ENCODE measurements at regions not wholly inside any gene's neighbourhood (a gene's known extent, or its start where the extent isn't known, plus 50 kb on each side); places are given as distances from the start of the nearest gene placed in this dataset.

DNA sequence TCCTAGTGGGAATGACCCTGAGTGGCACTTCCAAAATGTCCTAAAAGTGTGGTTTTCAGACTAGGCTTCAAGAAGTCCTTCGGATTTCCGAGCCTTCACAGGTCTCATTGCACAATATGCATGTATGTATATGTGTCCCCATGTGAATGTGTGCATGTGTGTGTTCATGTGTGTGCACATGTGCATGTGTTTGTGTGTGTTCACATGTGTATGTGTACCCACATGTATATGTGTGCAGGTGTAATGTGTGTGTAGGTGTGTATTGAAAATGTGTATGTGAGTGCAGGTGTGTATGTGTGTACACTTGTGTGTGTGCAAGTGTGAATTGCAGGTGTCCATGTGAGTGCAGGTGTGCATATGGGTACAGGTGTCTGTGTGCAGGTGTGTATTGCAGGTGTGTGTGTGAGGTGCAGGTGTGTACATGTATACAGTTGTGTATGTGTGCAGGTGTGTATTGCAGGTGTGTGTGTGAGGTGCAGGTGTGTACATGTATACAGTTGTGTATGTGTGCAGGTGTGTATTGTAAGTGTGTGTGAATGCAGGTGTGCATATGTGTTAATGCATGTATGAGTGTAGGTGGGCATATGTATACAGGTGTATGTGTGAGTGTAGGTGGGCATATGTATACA, 124.4 kb upstream of the EPB41L3 start:
- Histone ChIP-seq H3K27me3 (ENCODE audit: control insufficient read depth in 2 of 2, insufficient read depth in 1 of 2, low read length in 1 of 2) (no peaks in the 10 kb centered on the region), H3K9me3 (ENCODE audit: control insufficient read depth in 2 of 2, insufficient read depth in 1 of 2, low read length in 1 of 2) (no peaks in the 10 kb centered on the region), H3K4me1 (ENCODE audit: control insufficient read depth in 2 of 2, insufficient read depth in 2 of 2, low read length in 2 of 2) (no peaks in the 10 kb centered on the region), H3K36me3 (ENCODE audit: control insufficient read depth in 2 of 2, insufficient read depth in 2 of 2, low read length in 1 of 2) (no peaks in the 10 kb centered on the region), H3K27ac (ENCODE audit: low read depth in 1 of 2, low read length in 1 of 2) (no peak overlapping the region), H3K4me3 (ENCODE audit: low read length in 2 of 2) (no peak overlapping the region)
- no peak for DNase-seq (ENCODE audit: low read depth in 6 of 9, low spot score in 9 of 9)
- 72% methylated on average over 2 of the region's 2 CpGs for WGBS

DNA sequence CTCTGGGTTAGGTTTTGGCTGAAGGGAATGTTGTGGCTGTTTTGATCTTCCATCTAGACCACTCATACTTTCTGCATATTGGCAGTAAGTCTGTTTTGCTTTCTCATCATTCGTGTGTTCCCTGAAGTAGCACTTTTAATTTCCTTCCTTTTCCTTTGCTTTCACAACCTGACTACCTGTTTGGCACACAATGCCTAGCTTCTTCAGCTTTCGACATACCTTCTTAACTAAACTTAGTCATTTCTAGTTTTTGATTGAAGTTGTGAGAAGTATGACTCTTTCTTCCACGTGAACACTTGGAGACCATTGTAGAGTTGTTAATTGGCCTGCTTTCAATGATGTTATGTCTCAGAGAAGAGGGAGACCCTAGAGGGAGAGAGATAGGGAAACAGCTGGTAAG, 123.6 kb upstream of the EPB41L3 start:
- H3K9me3 ChIP-seq (ENCODE audit: control insufficient read depth in 2 of 2, insufficient read depth in 1 of 2, low read length in 1 of 2), result no peaks in the 10 kb centered on the region
- no peak overlapping the region for H3K27ac ChIP-seq (ENCODE audit: low read depth in 1 of 2, low read length in 1 of 2)
- 79% methylated on average over 3 of the region's 3 CpGs for WGBS
- no peaks in the 10 kb centered on the region for H3K27me3 ChIP-seq (ENCODE audit: control insufficient read depth in 2 of 2, insufficient read depth in 1 of 2, low read length in 1 of 2)
- no peak overlapping the region for H3K4me3 ChIP-seq (ENCODE audit: low read length in 2 of 2)
- H3K4me1 ChIP-seq (ENCODE audit: control insufficient read depth in 2 of 2, insufficient read depth in 2 of 2, low read length in 2 of 2), result no peaks in the 10 kb centered on the region
- no peaks in the 10 kb centered on the region for H3K36me3 ChIP-seq (ENCODE audit: control insufficient read depth in 2 of 2, insufficient read depth in 2 of 2, low read length in 1 of 2)
- no peak for DNase-seq (ENCODE audit: low read depth in 6 of 9, low spot score in 9 of 9)

DNA sequence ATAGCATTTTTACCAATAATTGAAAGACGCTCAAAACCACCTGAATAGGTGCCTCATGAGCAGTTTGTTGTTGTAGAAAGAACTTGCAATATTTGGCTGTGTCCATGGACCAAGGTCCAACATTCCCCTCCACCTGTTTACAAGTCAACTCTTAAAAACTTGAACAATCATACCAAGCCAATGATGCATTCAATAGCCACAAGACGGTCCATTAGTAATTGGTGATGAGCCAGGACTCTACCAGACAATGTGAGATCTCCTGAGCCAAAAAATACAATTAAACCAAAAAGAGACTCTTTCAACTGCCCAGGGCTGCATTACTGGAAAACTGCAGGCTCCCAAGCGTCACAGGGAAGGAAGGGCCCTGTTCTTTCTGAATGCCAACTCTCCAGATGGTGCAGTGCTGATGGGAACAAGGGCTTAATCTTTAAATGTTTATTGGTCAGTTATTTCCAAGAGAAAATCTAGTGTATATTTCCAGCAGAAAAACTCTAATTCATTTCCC, 118.8 kb upstream of the EPB41L3 start:
- 87% methylated on average over 3 of the region's 3 CpGs for WGBS

DNA sequence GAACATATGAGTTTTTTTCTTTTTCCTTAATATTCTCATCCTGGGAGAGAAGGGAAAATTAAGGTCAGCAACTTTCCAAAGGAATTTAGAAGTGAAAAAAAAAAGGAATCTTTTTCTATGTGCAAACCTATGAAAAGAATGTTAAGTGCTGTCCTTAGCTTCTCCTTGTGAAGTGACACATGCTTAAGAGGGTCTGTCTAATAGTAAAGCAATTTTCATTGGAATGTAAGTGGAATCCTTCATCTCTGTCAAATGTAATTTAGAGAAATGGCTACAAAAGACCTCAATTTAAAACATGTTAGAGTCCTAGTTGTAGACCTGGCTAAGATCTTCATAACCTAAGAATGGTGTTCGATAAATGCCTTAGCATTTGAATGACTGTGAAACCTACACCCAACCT, 117.4 kb upstream of the EPB41L3 start:
- no peaks in the 10 kb centered on the region for H3K36me3 ChIP-seq (ENCODE audit: control insufficient read depth in 2 of 2, insufficient read depth in 2 of 2, low read length in 1 of 2)
- H3K9me3 ChIP-seq (ENCODE audit: control insufficient read depth in 2 of 2, insufficient read depth in 1 of 2, low read length in 1 of 2), result no peaks in the 10 kb centered on the region
- 95% methylated on average over 1 of the region's 1 CpG for WGBS
- no peaks in the 10 kb centered on the region for H3K27me3 ChIP-seq (ENCODE audit: control insufficient read depth in 2 of 2, insufficient read depth in 1 of 2, low read length in 1 of 2)
- H3K27ac ChIP-seq (ENCODE audit: low read depth in 1 of 2, low read length in 1 of 2), result no peak overlapping the region
- no peak overlapping the region for H3K4me3 ChIP-seq (ENCODE audit: low read length in 2 of 2)
- no peak for DNase-seq (ENCODE audit: low read depth in 6 of 9, low spot score in 9 of 9)
- no peaks in the 10 kb centered on the region for H3K4me1 ChIP-seq (ENCODE audit: control insufficient read depth in 2 of 2, insufficient read depth in 2 of 2, low read length in 2 of 2)

More for the DNA sequence above, 118.8 kb upstream of the EPB41L3 start:
- no peak overlapping the region for H3K4me3 ChIP-seq (ENCODE audit: low read length in 2 of 2)
- no peaks in the 10 kb centered on the region for H3K27me3 ChIP-seq (ENCODE audit: control insufficient read depth in 2 of 2, insufficient read depth in 1 of 2, low read length in 1 of 2)
- H3K4me1 ChIP-seq (ENCODE audit: control insufficient read depth in 2 of 2, insufficient read depth in 2 of 2, low read length in 2 of 2), result no peaks in the 10 kb centered on the region
- no peak overlapping the region for H3K27ac ChIP-seq (ENCODE audit: low read depth in 1 of 2, low read length in 1 of 2)
- no peaks in the 10 kb centered on the region for H3K9me3 ChIP-seq (ENCODE audit: control insufficient read depth in 2 of 2, insufficient read depth in 1 of 2, low read length in 1 of 2)
- no peaks in the 10 kb centered on the region for H3K36me3 ChIP-seq (ENCODE audit: control insufficient read depth in 2 of 2, insufficient read depth in 2 of 2, low read length in 1 of 2)
- DNase-seq (ENCODE audit: low read depth in 6 of 9, low spot score in 9 of 9), result no peak

DNA sequence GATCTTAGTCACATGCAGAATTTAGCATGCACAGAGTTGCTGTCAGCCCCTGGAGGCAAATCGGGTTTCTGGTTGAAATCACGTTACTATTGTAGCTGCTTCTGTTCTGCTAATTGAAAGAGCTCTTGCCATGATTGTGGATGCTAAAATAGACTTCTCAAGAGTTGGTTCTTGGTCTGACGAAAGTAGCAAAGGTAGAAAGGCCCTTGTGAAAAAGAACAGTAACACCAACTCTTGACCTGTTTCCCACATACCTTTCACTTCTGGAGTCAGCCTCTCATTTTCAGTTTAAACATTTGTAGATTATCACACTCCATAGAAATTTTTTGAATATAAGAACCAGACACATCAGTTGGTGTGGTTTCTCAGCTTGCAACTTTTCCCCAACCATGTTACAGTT, 110.0 kb upstream of the EPB41L3 start:
- Histone ChIP-seq H3K27me3 (ENCODE audit: control insufficient read depth in 2 of 2, insufficient read depth in 1 of 2, low read length in 1 of 2) (no peaks in the 10 kb centered on the region), H3K4me1 (ENCODE audit: control insufficient read depth in 2 of 2, insufficient read depth in 2 of 2, low read length in 2 of 2) (no peaks in the 10 kb centered on the region), H3K4me3 (ENCODE audit: low read length in 2 of 2) (no peak overlapping the region), H3K27ac (ENCODE audit: low read depth in 1 of 2, low read length in 1 of 2) (no peak overlapping the region), H3K36me3 (ENCODE audit: control insufficient read depth in 2 of 2, insufficient read depth in 2 of 2, low read length in 1 of 2) (no peaks in the 10 kb centered on the region), H3K9me3 (ENCODE audit: control insufficient read depth in 2 of 2, insufficient read depth in 1 of 2, low read length in 1 of 2) (no peaks in the 10 kb centered on the region)
- DNase-seq (ENCODE audit: low read depth in 6 of 9, low spot score in 9 of 9), result no peak
- WGBS, result 91% methylated on average over 3 of the region's 3 CpGs

DNA sequence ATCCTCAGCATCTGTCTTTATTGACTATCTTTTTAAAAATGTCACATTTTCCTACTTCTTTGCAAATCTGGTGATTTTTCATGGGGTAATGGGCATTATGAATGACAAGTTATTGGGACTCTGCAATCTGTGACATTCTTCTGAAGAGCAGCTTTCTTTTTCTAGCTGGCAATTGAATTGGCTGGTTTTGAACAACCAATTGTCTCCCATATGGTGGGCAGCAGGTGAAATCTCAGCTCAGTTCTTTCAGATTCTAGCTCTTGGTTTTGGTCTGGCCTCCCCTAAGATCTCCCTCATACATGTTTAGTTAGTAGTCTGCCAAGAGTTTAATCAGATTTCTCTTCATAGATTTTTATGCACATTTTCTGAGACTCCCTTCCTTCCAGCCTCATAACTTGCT, 107.9 kb upstream of the EPB41L3 start:
- H3K4me1 ChIP-seq (ENCODE audit: control insufficient read depth in 2 of 2, insufficient read depth in 2 of 2, low read length in 2 of 2), result no peaks in the 10 kb centered on the region
- DNase-seq (ENCODE audit: low read depth in 6 of 9, low spot score in 9 of 9), result no peak
- no peaks in the 10 kb centered on the region for H3K9me3 ChIP-seq (ENCODE audit: control insufficient read depth in 2 of 2, insufficient read depth in 1 of 2, low read length in 1 of 2)
- H3K36me3 ChIP-seq (ENCODE audit: control insufficient read depth in 2 of 2, insufficient read depth in 2 of 2, low read length in 1 of 2), result no peaks in the 10 kb centered on the region
- H3K27ac ChIP-seq (ENCODE audit: low read depth in 1 of 2, low read length in 1 of 2), result no peak overlapping the region
- H3K27me3 ChIP-seq (ENCODE audit: control insufficient read depth in 2 of 2, insufficient read depth in 1 of 2, low read length in 1 of 2), result no peaks in the 10 kb centered on the region
- no peak overlapping the region for H3K4me3 ChIP-seq (ENCODE audit: low read length in 2 of 2)

DNA sequence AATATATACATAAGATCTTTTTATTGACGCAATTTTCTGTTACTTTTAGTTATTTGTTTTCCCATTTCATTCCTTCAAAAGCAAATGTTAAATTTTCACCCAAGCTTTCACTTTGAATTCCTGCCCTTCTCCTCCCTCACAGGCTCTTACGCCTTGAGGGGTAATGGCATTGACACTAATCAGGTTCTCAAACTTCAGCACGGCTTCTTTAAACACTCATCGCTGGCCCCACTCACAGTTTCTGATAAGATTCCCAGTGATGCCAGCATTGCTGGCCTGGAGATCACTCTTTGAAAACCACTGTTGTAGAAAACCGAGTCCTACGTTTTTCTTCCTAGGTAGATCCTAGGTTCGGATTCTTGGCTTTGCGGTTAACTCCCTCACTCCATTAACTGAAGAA, 105.6 kb upstream of the EPB41L3 start:
- Histone ChIP-seq H3K4me3 (ENCODE audit: low read length in 2 of 2) (no peak overlapping the region), H3K27ac (ENCODE audit: low read depth in 1 of 2, low read length in 1 of 2) (no peak overlapping the region), H3K9me3 (ENCODE audit: control insufficient read depth in 2 of 2, insufficient read depth in 1 of 2, low read length in 1 of 2) (no peaks in the 10 kb centered on the region), H3K36me3 (ENCODE audit: control insufficient read depth in 2 of 2, insufficient read depth in 2 of 2, low read length in 1 of 2) (no peaks in the 10 kb centered on the region), H3K27me3 (ENCODE audit: control insufficient read depth in 2 of 2, insufficient read depth in 1 of 2, low read length in 1 of 2) (no peaks in the 10 kb centered on the region), H3K4me1 (ENCODE audit: control insufficient read depth in 2 of 2, insufficient read depth in 2 of 2, low read length in 2 of 2) (no peaks in the 10 kb centered on the region)
- WGBS, result 96% methylated on average over 8 of the region's 8 CpGs
- DNase-seq (ENCODE audit: low read depth in 6 of 9, low spot score in 9 of 9), result no peak

DNA sequence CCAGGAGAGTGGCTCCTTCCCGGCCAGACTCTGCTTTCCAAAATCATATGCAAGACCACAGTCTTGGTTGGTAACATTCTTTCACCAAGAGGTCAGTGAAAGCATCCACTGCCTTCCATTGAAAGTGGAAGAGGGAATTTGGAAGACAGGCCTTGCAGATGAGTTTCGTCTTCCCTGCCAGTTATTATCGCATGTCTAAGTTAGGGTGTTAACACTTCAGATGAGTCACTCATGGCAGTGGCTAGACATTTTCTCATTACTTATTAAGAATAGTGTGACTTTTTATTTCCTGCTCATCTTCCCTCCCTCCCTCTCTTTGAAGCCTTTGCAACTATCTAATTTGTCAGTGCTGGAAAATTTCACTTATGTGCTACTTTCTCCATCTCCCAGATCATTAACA, 102.9 kb upstream of the EPB41L3 start:
- no peaks in the 10 kb centered on the region for H3K36me3 ChIP-seq (ENCODE audit: control insufficient read depth in 2 of 2, insufficient read depth in 2 of 2, low read length in 1 of 2)
- H3K27ac ChIP-seq (ENCODE audit: low read depth in 1 of 2, low read length in 1 of 2), result no peak overlapping the region
- H3K4me3 ChIP-seq (ENCODE audit: low read length in 2 of 2), result no peak overlapping the region
- WGBS, result 89% methylated on average over 3 of the region's 3 CpGs
- H3K4me1 ChIP-seq (ENCODE audit: control insufficient read depth in 2 of 2, insufficient read depth in 2 of 2, low read length in 2 of 2), result no peaks in the 10 kb centered on the region
- H3K27me3 ChIP-seq (ENCODE audit: control insufficient read depth in 2 of 2, insufficient read depth in 1 of 2, low read length in 1 of 2), result no peaks in the 10 kb centered on the region
- no peaks in the 10 kb centered on the region for H3K9me3 ChIP-seq (ENCODE audit: control insufficient read depth in 2 of 2, insufficient read depth in 1 of 2, low read length in 1 of 2)
- DNase-seq (ENCODE audit: low read depth in 6 of 9, low spot score in 9 of 9), result no peak

DNA sequence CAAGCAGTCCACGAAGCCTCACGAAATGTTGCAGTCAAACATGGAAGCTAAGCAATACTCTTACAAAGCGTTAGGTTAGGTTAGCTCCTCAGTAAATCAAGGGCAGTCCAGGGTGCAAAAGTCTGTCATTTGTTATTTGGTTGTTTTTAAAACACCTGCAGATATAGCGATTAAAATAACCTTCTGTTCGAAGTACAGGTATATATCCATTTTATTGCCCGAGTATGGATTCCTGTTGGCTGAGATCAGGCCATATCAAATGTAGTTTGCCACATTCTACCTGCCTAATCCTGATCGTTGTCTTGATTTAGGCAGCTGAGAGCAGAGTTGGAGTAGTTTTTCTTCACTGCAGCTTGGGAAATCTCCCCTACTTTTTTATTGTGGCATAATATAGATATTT, 99.5 kb upstream of the EPB41L3 start:
- DNase-seq (ENCODE audit: low read depth in 6 of 9, low spot score in 9 of 9), result no peak
- peaks cover 0 to 2% of the 10 kb centered on the region in 2 donors for H3K27me3 ChIP-seq (ENCODE audit: control insufficient read depth in 2 of 2, insufficient read depth in 1 of 2, low read length in 1 of 2)
- H3K4me1 ChIP-seq (ENCODE audit: control insufficient read depth in 2 of 2, insufficient read depth in 2 of 2, low read length in 2 of 2), result no peaks in the 10 kb centered on the region
- H3K36me3 ChIP-seq (ENCODE audit: control insufficient read depth in 2 of 2, insufficient read depth in 2 of 2, low read length in 1 of 2), result no peaks in the 10 kb centered on the region
- 94% methylated on average over 7 of the region's 7 CpGs for WGBS
- H3K27ac ChIP-seq (ENCODE audit: low read depth in 1 of 2, low read length in 1 of 2), result no peak overlapping the region
- no peak overlapping the region for H3K4me3 ChIP-seq (ENCODE audit: low read length in 2 of 2)
- H3K9me3 ChIP-seq (ENCODE audit: control insufficient read depth in 2 of 2, insufficient read depth in 1 of 2, low read length in 1 of 2), result no peaks in the 10 kb centered on the region

DNA sequence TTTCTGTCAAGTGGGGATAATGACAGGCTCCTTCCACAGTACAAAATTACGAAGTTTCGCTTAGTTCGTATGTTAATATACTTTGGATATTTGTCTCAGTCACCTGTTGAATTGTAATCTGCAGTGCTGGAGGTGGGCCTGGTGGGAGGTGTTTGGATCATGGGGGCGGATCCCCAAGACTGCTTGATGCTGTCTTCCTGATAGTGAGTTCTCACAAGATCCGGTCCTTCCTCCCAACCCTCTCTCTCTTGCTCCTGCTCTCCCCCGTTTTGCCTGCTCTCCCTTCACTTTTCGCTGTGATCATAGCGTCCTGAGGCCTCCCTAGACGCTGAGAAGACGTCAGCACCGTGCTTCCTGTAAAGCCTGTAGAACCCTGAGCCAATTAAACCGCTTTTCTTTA, 97.1 kb upstream of the EPB41L3 start:
- no peaks in the 10 kb centered on the region for H3K4me1 ChIP-seq (ENCODE audit: control insufficient read depth in 2 of 2, insufficient read depth in 2 of 2, low read length in 2 of 2)
- H3K9me3 ChIP-seq (ENCODE audit: control insufficient read depth in 2 of 2, insufficient read depth in 1 of 2, low read length in 1 of 2), result no peaks in the 10 kb centered on the region
- DNase-seq (ENCODE audit: low read depth in 6 of 9, low spot score in 9 of 9), result no peak
- H3K4me3 ChIP-seq (ENCODE audit: low read length in 2 of 2), result no peak overlapping the region
- H3K36me3 ChIP-seq (ENCODE audit: control insufficient read depth in 2 of 2, insufficient read depth in 2 of 2, low read length in 1 of 2), result no peaks in the 10 kb centered on the region
- peaks cover 0 to 2% of the 10 kb centered on the region in 2 donors for H3K27me3 ChIP-seq (ENCODE audit: control insufficient read depth in 2 of 2, insufficient read depth in 1 of 2, low read length in 1 of 2)
- no peak overlapping the region for H3K27ac ChIP-seq (ENCODE audit: low read depth in 1 of 2, low read length in 1 of 2)
- 86% methylated on average over 12 of the region's 12 CpGs for WGBS

Data from thymus (tissue), 11 donors.